WTC11 (cell line): ENCODE measurements at regions not wholly inside any gene's neighbourhood (a gene's known extent, or its start where the extent isn't known, plus 50 kb on each side); places are given as distances from the start of the nearest gene placed in this dataset.

Experiments used
- ATAC-seq: fragments of 200-7000 bp; cut with Tn5 transposase; 2 replicates; pipeline ENCODE4 v1.10.0; 2021; ENCODE audit warnings: mild to moderate bottlenecking, moderate library complexity
- CTCF ChIA-PET: fragments of 300-600 bp; sonication (Branson Sonifier 250); formaldehyde crosslinking; loops from one replicate; lab custom pipeline; 2021; ENCODE audit warnings: antibody characterized with exemption; lab: Charles Lee
- POLR2A ChIA-PET: fragments of 350-600 bp; sonication (Branson Sonifier 250); formaldehyde crosslinking; loops from one replicate; lab custom pipeline; 2021; ENCODE audit warnings: antibody characterized with exemption; lab: Charles Lee
- DNase-seq: peaks from one replicate; pipeline ENCODE4 v3.0.0; 2021; ENCODE audit warnings: low spot score
- H3K27ac Mint-ChIP-seq: 2 replicates; pipeline ENCODE4 v1.8.0; 2021; ENCODE audit warnings: mixed read lengths
- H3K27me3 Mint-ChIP-seq: 2 replicates; pipeline ENCODE4 v1.8.0; 2021; ENCODE audit warnings: low read depth, mild to moderate bottlenecking, moderate library complexity, mixed read lengths
- H3K36me3 Mint-ChIP-seq: 2 replicates; pipeline ENCODE4 v1.8.0; 2021; ENCODE audit warnings: mixed read lengths
- H3K4me1 Mint-ChIP-seq: 2 replicates; pipeline ENCODE4 v1.8.0; 2022; ENCODE audit warnings: mixed read lengths
- H3K4me3 Mint-ChIP-seq: 2 replicates; pipeline ENCODE4 v1.8.0; 2021; ENCODE audit warnings: mild to moderate bottlenecking, moderate library complexity, mixed read lengths
- H3K9me3 Mint-ChIP-seq: 2 replicates; pipeline ENCODE4 v1.8.0; 2021; ENCODE audit warnings: mixed read lengths
- EMX1 ChIP-seq: fragments of 250-450 bp; sonication (Bioruptor Pico); IDR thresholded peaks from 2 replicates; pipeline ENCODE4 v1.8.0; 2021; ENCODE audit warnings: mild to moderate bottlenecking
- MYBL2 ChIP-seq: sonication (generic); formaldehyde crosslinking; IDR thresholded peaks from 2 replicates; pipeline ENCODE4 v1.8.1; 2023; ENCODE audit warnings: mild to moderate bottlenecking, moderate library complexity, missing genetic modification reagents
- NFYB ChIP-seq: sonication (generic); formaldehyde crosslinking; conservative IDR thresholded peaks from 2 replicates; pipeline ENCODE4 v1.8.0; 2022; ENCODE audit warnings: low read depth, missing genetic modification reagents
- NR3C1 ChIP-seq: sonication (generic); formaldehyde crosslinking; conservative IDR thresholded peaks from 2 replicates; pipeline ENCODE4 v1.8.1; 2023; ENCODE audit warnings: low read depth, mild to moderate bottlenecking, missing genetic modification reagents
- SMAD3 ChIP-seq: sonication (generic); formaldehyde crosslinking; IDR thresholded peaks from 2 replicates; pipeline ENCODE4 v1.8.0; 2022; ENCODE audit warnings: missing genetic modification reagents, mild to moderate bottlenecking, borderline replicate concordance
- SOX15 ChIP-seq: fragments of 250-450 bp; sonication (Bioruptor Pico); IDR thresholded peaks from 2 replicates; pipeline ENCODE4 v1.9.0; 2021; ENCODE audit warnings: mild to moderate bottlenecking
- TEAD1 ChIP-seq: sonication (generic); formaldehyde crosslinking; IDR thresholded peaks from 2 replicates; pipeline ENCODE4 v1.8.0; 2022; ENCODE audit warnings: mild to moderate bottlenecking, missing genetic modification reagents
- TEAD4 ChIP-seq: sonication (generic); formaldehyde crosslinking; IDR thresholded peaks from 2 replicates; pipeline ENCODE4 v1.8.0; 2022; ENCODE audit warnings: mild to moderate bottlenecking, missing genetic modification reagents
- ZNF263 ChIP-seq: sonication (generic); formaldehyde crosslinking; IDR thresholded peaks from 2 replicates; pipeline ENCODE4 v1.8.1; 2022; ENCODE audit warnings: low read depth, mild to moderate bottlenecking, moderate library complexity, missing genetic modification reagents
- ZNF396 ChIP-seq: fragments of 250-450 bp; sonication (Bioruptor Pico); IDR thresholded peaks from 2 replicates; pipeline ENCODE4 v1.8.0; 2021; ENCODE audit warnings: mild to moderate bottlenecking, moderate library complexity, borderline replicate concordance
- TF ChIP-seq, protein P1 (sequence below): sonication (generic); formaldehyde crosslinking; conservative IDR thresholded peaks from 2 replicates; pipeline ENCODE4 v1.8.1; 2023; ENCODE audit warnings: mild to moderate bottlenecking, low read depth, missing genetic modification reagents, moderate library complexity
- TF ChIP-seq, protein P2 (sequence below): sonication (generic); formaldehyde crosslinking; IDR thresholded peaks from 2 replicates; pipeline ENCODE4 v1.8.1; 2022; ENCODE audit warnings: low read depth, mild to moderate bottlenecking, moderate library complexity, missing genetic modification reagents, borderline replicate concordance
- TF ChIP-seq, protein P3 (sequence below): fragments of 250-450 bp; sonication (Bioruptor Pico); IDR thresholded peaks from 2 replicates; pipeline ENCODE4 v1.9.0; 2021; ENCODE audit warnings: mild to moderate bottlenecking
- TF ChIP-seq, protein P4 (sequence below): sonication (generic); formaldehyde crosslinking; IDR thresholded peaks from 2 replicates; pipeline ENCODE4 v1.8.1; 2022; ENCODE audit warnings: missing genetic modification reagents, borderline replicate concordance
- TF ChIP-seq, protein P5 (sequence below): fragments of 250-450 bp; sonication (Bioruptor Pico); IDR thresholded peaks from 2 replicates; pipeline ENCODE4 v1.9.0; 2021; ENCODE audit warnings: mild to moderate bottlenecking, borderline replicate concordance
- TF ChIP-seq, protein P6 (sequence below): sonication (generic); formaldehyde crosslinking; IDR thresholded peaks from 2 replicates; pipeline ENCODE4 v1.8.1; 2023; ENCODE audit warnings: mild to moderate bottlenecking, moderate library complexity, missing genetic modification reagents
- TF ChIP-seq, protein P7 (sequence below): sonication (generic); formaldehyde crosslinking; IDR thresholded peaks from 2 replicates; pipeline ENCODE4 v1.8.0; 2022; ENCODE audit warnings: mild to moderate bottlenecking, missing genetic modification reagents

DNA sequence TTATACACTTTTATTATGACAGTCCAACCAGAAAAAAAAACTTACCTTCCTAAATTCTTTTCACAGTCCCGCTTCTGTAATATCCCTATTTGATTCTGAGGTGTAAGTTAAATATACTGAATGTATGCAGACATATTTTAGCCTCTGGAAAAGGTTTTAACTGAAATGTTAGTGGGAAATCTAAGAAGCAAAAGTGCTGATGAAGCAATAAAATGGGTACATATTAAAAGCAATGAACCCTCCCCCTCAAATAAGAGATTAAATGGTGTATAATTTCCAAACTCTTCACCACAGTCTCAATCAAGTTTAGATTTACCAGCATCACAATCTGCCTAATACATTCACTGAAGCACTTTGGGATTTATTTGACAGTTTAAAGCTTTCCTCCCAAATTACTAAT, 688.3 kb upstream of the DIAPH2 start:
- Mint-ChIP-seq H3K9me3 (no peaks in the 10 kb centered on the region), H3K4me1 (no peaks in the 10 kb centered on the region), H3K36me3 (no peaks in the 10 kb centered on the region), H3K27ac (no peak overlapping the region), H3K4me3 (no peak overlapping the region), H3K27me3 (no peaks in the 10 kb centered on the region)
- ChIA-PET CTCF (no interaction called here), POLR2A (no interaction called here)
- DNase-seq (no peak), ATAC-seq (no peak)
- TF ChIP-seq, protein P1, sequence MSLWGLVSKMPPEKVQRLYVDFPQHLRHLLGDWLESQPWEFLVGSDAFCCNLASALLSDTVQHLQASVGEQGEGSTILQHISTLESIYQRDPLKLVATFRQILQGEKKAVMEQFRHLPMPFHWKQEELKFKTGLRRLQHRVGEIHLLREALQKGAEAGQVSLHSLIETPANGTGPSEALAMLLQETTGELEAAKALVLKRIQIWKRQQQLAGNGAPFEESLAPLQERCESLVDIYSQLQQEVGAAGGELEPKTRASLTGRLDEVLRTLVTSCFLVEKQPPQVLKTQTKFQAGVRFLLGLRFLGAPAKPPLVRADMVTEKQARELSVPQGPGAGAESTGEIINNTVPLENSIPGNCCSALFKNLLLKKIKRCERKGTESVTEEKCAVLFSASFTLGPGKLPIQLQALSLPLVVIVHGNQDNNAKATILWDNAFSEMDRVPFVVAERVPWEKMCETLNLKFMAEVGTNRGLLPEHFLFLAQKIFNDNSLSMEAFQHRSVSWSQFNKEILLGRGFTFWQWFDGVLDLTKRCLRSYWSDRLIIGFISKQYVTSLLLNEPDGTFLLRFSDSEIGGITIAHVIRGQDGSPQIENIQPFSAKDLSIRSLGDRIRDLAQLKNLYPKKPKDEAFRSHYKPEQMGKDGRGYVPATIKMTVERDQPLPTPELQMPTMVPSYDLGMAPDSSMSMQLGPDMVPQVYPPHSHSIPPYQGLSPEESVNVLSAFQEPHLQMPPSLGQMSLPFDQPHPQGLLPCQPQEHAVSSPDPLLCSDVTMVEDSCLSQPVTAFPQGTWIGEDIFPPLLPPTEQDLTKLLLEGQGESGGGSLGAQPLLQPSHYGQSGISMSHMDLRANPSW (CRISPR knock-in tag) = no peak
- TF ChIP-seq, protein P2, sequence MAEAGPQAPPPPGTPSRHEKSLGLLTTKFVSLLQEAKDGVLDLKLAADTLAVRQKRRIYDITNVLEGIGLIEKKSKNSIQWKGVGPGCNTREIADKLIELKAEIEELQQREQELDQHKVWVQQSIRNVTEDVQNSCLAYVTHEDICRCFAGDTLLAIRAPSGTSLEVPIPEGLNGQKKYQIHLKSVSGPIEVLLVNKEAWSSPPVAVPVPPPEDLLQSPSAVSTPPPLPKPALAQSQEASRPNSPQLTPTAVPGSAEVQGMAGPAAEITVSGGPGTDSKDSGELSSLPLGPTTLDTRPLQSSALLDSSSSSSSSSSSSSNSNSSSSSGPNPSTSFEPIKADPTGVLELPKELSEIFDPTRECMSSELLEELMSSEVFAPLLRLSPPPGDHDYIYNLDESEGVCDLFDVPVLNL = no peak
- TF ChIP-seq MYBL2 (no peak), EMX1 (CRISPR knock-in tag) (no peak), NR3C1 (CRISPR knock-in tag) (no peak), TEAD4 (CRISPR knock-in tag) (no peak)
- TF ChIP-seq, protein P3, sequence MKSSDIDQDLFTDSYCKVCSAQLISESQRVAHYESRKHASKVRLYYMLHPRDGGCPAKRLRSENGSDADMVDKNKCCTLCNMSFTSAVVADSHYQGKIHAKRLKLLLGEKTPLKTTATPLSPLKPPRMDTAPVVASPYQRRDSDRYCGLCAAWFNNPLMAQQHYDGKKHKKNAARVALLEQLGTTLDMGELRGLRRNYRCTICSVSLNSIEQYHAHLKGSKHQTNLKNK (CRISPR knock-in tag) = no peak
- TF ChIP-seq, protein P4, sequence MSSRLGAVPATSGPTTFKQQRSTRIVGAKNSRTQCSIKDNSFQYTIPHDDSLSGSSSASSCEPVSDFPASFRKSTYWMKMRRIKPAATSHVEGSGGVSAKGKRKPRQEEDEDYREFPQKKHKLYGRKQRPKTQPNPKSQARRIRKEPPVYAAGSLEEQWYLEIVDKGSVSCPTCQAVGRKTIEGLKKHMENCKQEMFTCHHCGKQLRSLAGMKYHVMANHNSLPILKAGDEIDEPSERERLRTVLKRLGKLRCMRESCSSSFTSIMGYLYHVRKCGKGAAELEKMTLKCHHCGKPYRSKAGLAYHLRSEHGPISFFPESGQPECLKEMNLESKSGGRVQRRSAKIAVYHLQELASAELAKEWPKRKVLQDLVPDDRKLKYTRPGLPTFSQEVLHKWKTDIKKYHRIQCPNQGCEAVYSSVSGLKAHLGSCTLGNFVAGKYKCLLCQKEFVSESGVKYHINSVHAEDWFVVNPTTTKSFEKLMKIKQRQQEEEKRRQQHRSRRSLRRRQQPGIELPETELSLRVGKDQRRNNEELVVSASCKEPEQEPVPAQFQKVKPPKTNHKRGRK (CRISPR knock-in tag) = no peak

DNA sequence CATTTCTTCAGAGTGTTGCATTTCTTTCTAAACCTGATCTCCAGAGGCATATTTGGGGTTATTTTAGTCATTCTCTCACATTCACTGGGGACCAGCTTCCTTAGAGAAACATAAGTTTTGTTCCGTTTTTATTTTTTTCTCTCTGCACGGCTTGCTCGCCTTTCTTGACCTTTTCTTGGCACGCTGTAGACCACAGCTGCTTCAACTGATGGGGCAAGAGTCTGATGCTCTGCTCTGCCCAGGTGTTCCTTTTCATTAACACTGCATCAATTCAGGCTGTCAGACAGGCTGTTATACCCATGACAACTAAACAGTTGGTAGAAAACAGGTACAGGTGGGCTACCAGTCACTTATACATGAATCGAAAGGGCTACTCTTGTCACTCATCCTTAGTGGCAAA, 682.2 kb upstream of the DIAPH2 start:
- no peak for ATAC-seq
- no peak overlapping the region for H3K27ac Mint-ChIP-seq
- peaks cover 3% of the 10 kb centered on the region; the same call in 1 of the 2 replicates for H3K4me1 Mint-ChIP-seq
- no peaks in the 10 kb centered on the region for H3K9me3 Mint-ChIP-seq
- ChIA-PET CTCF (no interaction called here), POLR2A (no interaction called here)
- DNase-seq = no peak
- H3K27me3 Mint-ChIP-seq = no peaks in the 10 kb centered on the region
- H3K4me3 Mint-ChIP-seq = no peak overlapping the region
- no peaks in the 10 kb centered on the region for H3K36me3 Mint-ChIP-seq
- TF ChIP-seq, protein P5, sequence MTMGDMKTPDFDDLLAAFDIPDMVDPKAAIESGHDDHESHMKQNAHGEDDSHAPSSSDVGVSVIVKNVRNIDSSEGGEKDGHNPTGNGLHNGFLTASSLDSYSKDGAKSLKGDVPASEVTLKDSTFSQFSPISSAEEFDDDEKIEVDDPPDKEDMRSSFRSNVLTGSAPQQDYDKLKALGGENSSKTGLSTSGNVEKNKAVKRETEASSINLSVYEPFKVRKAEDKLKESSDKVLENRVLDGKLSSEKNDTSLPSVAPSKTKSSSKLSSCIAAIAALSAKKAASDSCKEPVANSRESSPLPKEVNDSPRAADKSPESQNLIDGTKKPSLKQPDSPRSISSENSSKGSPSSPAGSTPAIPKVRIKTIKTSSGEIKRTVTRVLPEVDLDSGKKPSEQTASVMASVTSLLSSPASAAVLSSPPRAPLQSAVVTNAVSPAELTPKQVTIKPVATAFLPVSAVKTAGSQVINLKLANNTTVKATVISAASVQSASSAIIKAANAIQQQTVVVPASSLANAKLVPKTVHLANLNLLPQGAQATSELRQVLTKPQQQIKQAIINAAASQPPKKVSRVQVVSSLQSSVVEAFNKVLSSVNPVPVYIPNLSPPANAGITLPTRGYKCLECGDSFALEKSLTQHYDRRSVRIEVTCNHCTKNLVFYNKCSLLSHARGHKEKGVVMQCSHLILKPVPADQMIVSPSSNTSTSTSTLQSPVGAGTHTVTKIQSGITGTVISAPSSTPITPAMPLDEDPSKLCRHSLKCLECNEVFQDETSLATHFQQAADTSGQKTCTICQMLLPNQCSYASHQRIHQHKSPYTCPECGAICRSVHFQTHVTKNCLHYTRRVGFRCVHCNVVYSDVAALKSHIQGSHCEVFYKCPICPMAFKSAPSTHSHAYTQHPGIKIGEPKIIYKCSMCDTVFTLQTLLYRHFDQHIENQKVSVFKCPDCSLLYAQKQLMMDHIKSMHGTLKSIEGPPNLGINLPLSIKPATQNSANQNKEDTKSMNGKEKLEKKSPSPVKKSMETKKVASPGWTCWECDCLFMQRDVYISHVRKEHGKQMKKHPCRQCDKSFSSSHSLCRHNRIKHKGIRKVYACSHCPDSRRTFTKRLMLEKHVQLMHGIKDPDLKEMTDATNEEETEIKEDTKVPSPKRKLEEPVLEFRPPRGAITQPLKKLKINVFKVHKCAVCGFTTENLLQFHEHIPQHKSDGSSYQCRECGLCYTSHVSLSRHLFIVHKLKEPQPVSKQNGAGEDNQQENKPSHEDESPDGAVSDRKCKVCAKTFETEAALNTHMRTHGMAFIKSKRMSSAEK (CRISPR knock-in tag) = no peak
- TF ChIP-seq ZNF396 (no peak), SMAD3 (CRISPR knock-in tag) (no peak), SOX15 (CRISPR knock-in tag) (no peak), ZNF263 (CRISPR knock-in tag) (no peak), TEAD1 (no peak), NFYB (CRISPR knock-in tag) (no peak)
- TF ChIP-seq, protein P6, sequence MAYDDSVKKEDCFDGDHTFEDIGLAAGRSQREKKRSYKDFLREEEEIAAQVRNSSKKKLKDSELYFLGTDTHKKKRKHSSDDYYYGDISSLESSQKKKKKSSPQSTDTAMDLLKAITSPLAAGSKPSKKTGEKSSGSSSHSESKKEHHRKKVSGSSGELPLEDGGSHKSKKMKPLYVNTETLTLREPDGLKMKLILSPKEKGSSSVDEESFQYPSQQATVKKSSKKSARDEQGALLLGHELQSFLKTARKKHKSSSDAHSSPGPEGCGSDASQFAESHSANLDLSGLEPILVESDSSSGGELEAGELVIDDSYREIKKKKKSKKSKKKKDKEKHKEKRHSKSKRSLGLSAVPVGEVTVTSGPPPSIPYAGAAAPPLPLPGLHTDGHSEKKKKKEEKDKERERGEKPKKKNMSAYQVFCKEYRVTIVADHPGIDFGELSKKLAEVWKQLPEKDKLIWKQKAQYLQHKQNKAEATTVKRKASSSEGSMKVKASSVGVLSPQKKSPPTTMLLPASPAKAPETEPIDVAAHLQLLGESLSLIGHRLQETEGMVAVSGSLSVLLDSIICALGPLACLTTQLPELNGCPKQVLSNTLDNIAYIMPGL = no peak
- TF ChIP-seq, protein P7, sequence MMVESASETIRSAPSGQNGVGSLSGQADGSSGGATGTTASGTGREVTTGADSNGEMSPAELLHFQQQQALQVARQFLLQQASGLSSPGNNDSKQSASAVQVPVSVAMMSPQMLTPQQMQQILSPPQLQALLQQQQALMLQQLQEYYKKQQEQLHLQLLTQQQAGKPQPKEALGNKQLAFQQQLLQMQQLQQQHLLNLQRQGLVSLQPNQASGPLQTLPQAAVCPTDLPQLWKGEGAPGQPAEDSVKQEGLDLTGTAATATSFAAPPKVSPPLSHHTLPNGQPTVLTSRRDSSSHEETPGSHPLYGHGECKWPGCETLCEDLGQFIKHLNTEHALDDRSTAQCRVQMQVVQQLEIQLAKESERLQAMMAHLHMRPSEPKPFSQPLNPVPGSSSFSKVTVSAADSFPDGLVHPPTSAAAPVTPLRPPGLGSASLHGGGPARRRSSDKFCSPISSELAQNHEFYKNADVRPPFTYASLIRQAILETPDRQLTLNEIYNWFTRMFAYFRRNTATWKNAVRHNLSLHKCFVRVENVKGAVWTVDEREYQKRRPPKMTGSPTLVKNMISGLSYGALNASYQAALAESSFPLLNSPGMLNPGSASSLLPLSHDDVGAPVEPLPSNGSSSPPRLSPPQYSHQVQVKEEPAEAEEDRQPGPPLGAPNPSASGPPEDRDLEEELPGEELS (CRISPR knock-in tag) = no peak
